GM18909 (cell line): ENCODE measurements at regions not wholly inside any gene's neighbourhood (a gene's known extent, or its start where the extent isn't known, plus 50 kb on each side); places are given as distances from the start of the nearest gene placed in this dataset.

Source experiments
- ATAC-seq: cut with Tn5 transposase; IDR thresholded peaks from one replicate; pipeline ENCODE4 v1.9.1; 2021; ENCODE audit warnings: mild to moderate bottlenecking; ENCODE audit not compliant: unreplicated experiment, poor library complexity

- ATAC-seq = no peak
These were observed 304.9 kb downstream of the GBA3 start for GRCh38 chr4:22997358-22998224.

- no peak for ATAC-seq
These were observed 298.8 kb downstream of the GBA3 start for GRCh38 chr4:22991576-22991975.

- no peak for ATAC-seq
These were observed 295.8 kb downstream of the GBA3 start for GRCh38 chr4:22988526-22988925.

- ATAC-seq = no peak
These were observed 295.1 kb downstream of the GBA3 start for GRCh38 chr4:22987870-22988269.

GRCh38 chr4:22986881-22987280 is 294.1 kb downstream of the GBA3 start:
- no peak for ATAC-seq

- no peak for ATAC-seq
These were observed 293.5 kb downstream of the GBA3 start for GRCh38 chr4:22986262-22986661.

GRCh38 chr4:22984390-22984789 is 291.7 kb downstream of the GBA3 start:
- no peak for ATAC-seq

GRCh38 chr4:22978656-22979055 is 285.9 kb downstream of the GBA3 start:
- ATAC-seq = no peak

- ATAC-seq = no peak
These were observed 277.9 kb downstream of the GBA3 start for GRCh38 chr4:22970665-22971064.

- no peak for ATAC-seq
These were observed 276.7 kb downstream of the GBA3 start for GRCh38 chr4:22969287-22969896.

GRCh38 chr4:22962295-22962694 is 269.6 kb downstream of the GBA3 start:
- no peak for ATAC-seq

GRCh38 chr4:22959483-22959882 is 266.7 kb downstream of the GBA3 start:
- ATAC-seq = no peak

GRCh38 chr4:22957774-22958309 is 265.1 kb downstream of the GBA3 start:
- no peak for ATAC-seq

- ATAC-seq = no peak
These were observed 256.6 kb downstream of the GBA3 start for GRCh38 chr4:22949161-22949855.

GRCh38 chr4:22947851-22948250 is 255.1 kb downstream of the GBA3 start:
- ATAC-seq = no peak

GRCh38 chr4:22942920-22943559 is 250.3 kb downstream of the GBA3 start:
- ATAC-seq = no peak

- ATAC-seq = no peak
These were observed 249.1 kb downstream of the GBA3 start for GRCh38 chr4:22941688-22942375.

GRCh38 chr4:22932326-22932725 is 239.6 kb downstream of the GBA3 start:
- ATAC-seq = no peak

- ATAC-seq = no peak
These were observed 229.7 kb downstream of the GBA3 start for GRCh38 chr4:22922426-22922825.

GRCh38 chr4:22921936-22922335 is 229.2 kb downstream of the GBA3 start:
- ATAC-seq = no peak
